ENCODE measurements at regions not wholly inside any gene's neighbourhood (a gene's known extent, or its start where the extent isn't known, plus 50 kb on each side); places are given as distances from the start of the nearest gene placed in this dataset.

GRCh38 chr16:51869176-51869575, 677.8 kb downstream of the TOX3 start:
- ATAC-seq (ENCODE audit: insufficient read depth, low FRiP score) (no peak), DNase-seq (no peak)
- Histone ChIP-seq H3K4me3 (no peak overlapping the region), H3K36me3 (ENCODE audit: control insufficient read depth in 4 of 4, insufficient read depth in 4 of 4, low read length in 4 of 4) (no peaks in the 10 kb centered on the region), H3K9me3 (ENCODE audit: control insufficient read depth in 4 of 4, insufficient read depth in 3 of 4, low read length in 3 of 4) (no peaks in the 10 kb centered on the region), H3K9ac (ENCODE audit: insufficient read depth in 1 of 2, low read length in 2 of 2) (no peak overlapping the region), H3K4me1 (ENCODE audit: control insufficient read depth in 5 of 5, insufficient read depth in 5 of 5, low read length in 5 of 5) (no peaks in the 10 kb centered on the region), H3K27me3 (ENCODE audit: control insufficient read depth in 3 of 3, insufficient read depth in 3 of 3, low read length in 2 of 3) (no peaks in the 10 kb centered on the region), H3K27ac (ENCODE audit: low read depth in 1 of 2, low read length in 1 of 2) (no peak overlapping the region)
- WGBS, 2 donors, result 91 to 97% methylated on average over 1 of the region's 1 CpG
- no peak for TF ChIP-seq CTCF (IDR thresholded peaks at IDR 0.05; ENCODE audit: control extremely low read depth, extremely low read depth)

GRCh38 chr16:51868631-51869030, 678.3 kb downstream of the TOX3 start:
- Histone ChIP-seq H3K27me3 (ENCODE audit: control insufficient read depth in 3 of 3, insufficient read depth in 3 of 3, low read length in 2 of 3) (no peaks in the 10 kb centered on the region), H3K4me3 (no peak overlapping the region), H3K27ac (ENCODE audit: low read depth in 1 of 2, low read length in 1 of 2) (no peak overlapping the region), H3K9ac (ENCODE audit: insufficient read depth in 1 of 2, low read length in 2 of 2) (no peak overlapping the region), H3K36me3 (ENCODE audit: control insufficient read depth in 4 of 4, insufficient read depth in 4 of 4, low read length in 4 of 4) (no peaks in the 10 kb centered on the region), H3K4me1 (ENCODE audit: control insufficient read depth in 5 of 5, insufficient read depth in 5 of 5, low read length in 5 of 5) (no peaks in the 10 kb centered on the region), H3K9me3 (ENCODE audit: control insufficient read depth in 4 of 4, insufficient read depth in 3 of 4, low read length in 3 of 4) (no peaks in the 10 kb centered on the region)
- ATAC-seq (ENCODE audit: insufficient read depth, low FRiP score), result no peak
- WGBS, 2 donors, result 79 to 89% methylated on average over 2 of the region's 2 CpGs
- DNase-seq, result no peak
- TF ChIP-seq CTCF (IDR thresholded peaks at IDR 0.05; ENCODE audit: control extremely low read depth, extremely low read depth), result no peak

- WGBS, 2 donors, result 77 to 83% methylated on average over 8 of the region's 8 CpGs
- no peak for TF ChIP-seq CTCF (IDR thresholded peaks at IDR 0.05; ENCODE audit: control extremely low read depth, extremely low read depth)
- Histone ChIP-seq H3K27me3 (ENCODE audit: control insufficient read depth in 3 of 3, insufficient read depth in 3 of 3, low read length in 2 of 3) (no peaks in the 10 kb centered on the region), H3K4me1 (ENCODE audit: control insufficient read depth in 5 of 5, insufficient read depth in 5 of 5, low read length in 5 of 5) (no peaks in the 10 kb centered on the region), H3K9me3 (ENCODE audit: control insufficient read depth in 4 of 4, insufficient read depth in 3 of 4, low read length in 3 of 4) (no peaks in the 10 kb centered on the region), H3K4me3 (no peak overlapping the region), H3K9ac (ENCODE audit: insufficient read depth in 1 of 2, low read length in 2 of 2) (no peak overlapping the region), H3K36me3 (ENCODE audit: control insufficient read depth in 4 of 4, insufficient read depth in 4 of 4, low read length in 4 of 4) (no peaks in the 10 kb centered on the region), H3K27ac (ENCODE audit: low read depth in 1 of 2, low read length in 1 of 2) (no peak overlapping the region)
- no peak for ATAC-seq (ENCODE audit: insufficient read depth, low FRiP score)
- DNase-seq, result no peak
These were observed 679.4 kb downstream of the TOX3 start for GRCh38 chr16:51867386-51868065.

- Histone ChIP-seq H3K9ac (ENCODE audit: insufficient read depth in 1 of 2, low read length in 2 of 2) (no peak overlapping the region), H3K36me3 (ENCODE audit: control insufficient read depth in 4 of 4, insufficient read depth in 4 of 4, low read length in 4 of 4) (no peaks in the 10 kb centered on the region), H3K27me3 (ENCODE audit: control insufficient read depth in 3 of 3, insufficient read depth in 3 of 3, low read length in 2 of 3) (no peaks in the 10 kb centered on the region), H3K4me3 (no peak overlapping the region), H3K9me3 (ENCODE audit: control insufficient read depth in 4 of 4, insufficient read depth in 3 of 4, low read length in 3 of 4) (no peaks in the 10 kb centered on the region), H3K27ac (ENCODE audit: low read depth in 1 of 2, low read length in 1 of 2) (no peak overlapping the region), H3K4me1 (ENCODE audit: control insufficient read depth in 5 of 5, insufficient read depth in 5 of 5, low read length in 5 of 5) (no peaks in the 10 kb centered on the region)
- DNase-seq, result no peak
- TF ChIP-seq CTCF (IDR thresholded peaks at IDR 0.05; ENCODE audit: control extremely low read depth, extremely low read depth), result no peak
- WGBS, 2 donors, result 69 to 86% methylated on average over 1 of the region's 1 CpG
- no peak for ATAC-seq (ENCODE audit: insufficient read depth, low FRiP score)
These were observed 682.4 kb downstream of the TOX3 start for GRCh38 chr16:51864575-51864974.

Measured in lung (tissue), 11 donors.